Activated naive CD4-positive, alpha-beta T cell (primary cell): ENCODE measurements at regions not wholly inside any gene's neighbourhood (a gene's known extent, or its start where the extent isn't known, plus 50 kb on each side); places are given as distances from the start of the nearest gene placed in this dataset.

ENCODE experiments used
- DNase-seq, 4 experiments: peaks; one replicate each; lab custom pipeline; 2025; lab: John Stamatoyannopoulos, UW

DNA sequence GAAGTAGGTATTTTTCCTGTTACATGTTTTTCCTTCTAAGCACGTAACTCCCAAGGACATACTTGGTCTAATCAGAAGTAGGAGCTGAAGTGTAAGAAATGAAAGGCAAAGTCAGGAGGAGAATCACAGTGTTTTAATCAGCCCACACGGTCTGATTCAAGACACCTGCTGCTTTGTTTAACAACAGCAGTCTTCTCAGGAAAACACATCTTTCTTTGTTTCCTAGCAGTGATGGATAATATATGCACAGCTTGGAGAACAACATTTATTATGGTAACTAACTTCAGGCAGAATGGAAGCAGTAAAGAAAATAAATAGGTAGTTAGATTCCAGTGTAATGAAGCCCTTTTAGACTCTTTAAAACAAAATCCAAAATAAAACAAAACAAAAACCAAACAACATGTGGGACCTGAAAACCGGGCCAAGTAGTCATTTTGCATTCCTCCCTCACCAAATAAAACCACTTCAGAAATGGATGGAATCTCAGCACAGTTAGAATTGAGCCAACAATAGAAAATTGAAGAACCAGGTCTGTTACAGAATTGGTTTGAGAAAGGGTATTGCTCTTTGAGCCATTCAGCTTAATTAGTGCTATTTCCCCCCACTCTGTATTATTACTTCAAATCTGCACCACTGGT lies 61.1 kb upstream of the UGP2 start:
- DNase-seq = no peak

DNA sequence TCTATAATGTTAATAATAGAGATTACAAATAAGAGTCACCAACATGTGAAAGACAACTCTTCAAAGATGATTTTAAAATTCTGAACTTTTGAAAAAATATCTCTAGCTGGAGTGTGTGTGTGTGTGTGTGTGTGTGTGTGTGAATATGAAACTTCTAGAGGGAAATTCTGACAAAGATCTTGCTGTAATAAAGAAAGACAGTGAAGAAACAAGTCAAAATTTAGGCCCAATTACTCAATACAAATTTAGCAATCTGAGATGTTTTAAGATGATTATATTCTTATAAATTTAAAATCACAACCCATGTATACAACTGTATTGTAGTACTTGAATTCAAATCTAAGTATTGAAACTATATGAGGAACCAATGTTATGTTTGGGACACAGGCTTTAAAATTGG lies 57.2 kb upstream of the UGP2 start:
- DNase-seq = no peak

DNA sequence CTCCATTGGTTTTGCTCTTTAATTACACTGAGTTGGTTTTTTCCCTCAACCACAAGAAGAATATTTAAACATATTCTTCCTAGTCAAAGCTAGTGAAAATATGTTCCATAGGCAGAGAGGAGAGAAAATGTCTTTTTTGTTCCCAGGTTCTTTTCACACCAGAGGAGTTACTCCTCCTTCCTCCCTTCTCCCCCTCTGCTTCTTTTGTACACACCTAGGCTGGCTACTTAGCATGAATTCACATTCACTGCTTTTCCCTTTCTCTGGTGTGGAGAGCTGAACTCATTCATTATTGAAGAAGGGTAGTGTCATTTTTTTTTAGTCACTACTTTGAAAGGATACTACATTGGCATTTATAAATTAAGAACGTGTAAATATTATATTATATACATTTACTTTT lies 56.6 kb upstream of the UGP2 start:
- DNase-seq = no peak

DNA sequence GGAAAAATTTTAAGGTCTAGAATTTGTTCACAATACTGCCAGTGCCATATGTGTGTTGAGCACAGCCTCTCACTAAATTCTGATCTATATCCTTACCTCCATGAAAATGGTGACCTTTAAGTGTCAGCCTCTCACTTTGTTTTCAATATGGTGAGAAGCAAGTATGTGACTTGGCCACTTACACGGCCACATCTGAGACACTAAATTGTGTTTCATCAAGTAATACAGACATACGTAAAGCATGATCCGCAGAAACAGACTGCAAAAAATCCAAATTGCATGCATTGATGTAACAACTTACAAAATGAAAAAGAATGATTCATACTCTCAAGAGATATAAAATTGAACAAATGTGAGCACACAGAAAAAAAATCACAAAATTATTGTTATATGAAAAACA lies 55.2 kb upstream of the UGP2 start:
- no peak for DNase-seq

DNA sequence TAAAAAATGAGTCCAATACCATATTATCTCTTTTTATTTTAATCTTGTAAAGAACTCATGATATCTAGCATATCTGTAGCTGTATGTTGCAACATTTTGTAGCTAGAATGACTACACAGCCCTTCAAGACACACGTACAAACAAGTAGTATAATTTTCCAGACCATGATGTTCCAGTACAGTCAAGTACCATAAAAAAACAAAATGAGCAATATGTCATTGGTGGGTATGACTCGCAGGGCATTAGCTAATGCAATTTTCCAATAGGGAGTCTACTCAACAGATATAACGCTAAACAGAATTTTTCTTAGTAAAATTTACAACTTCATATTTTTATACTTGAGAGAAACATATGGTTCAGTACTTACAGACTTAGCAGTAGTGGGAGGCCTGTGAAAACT lies 53.6 kb upstream of the UGP2 start:
- DNase-seq = no peak

DNA sequence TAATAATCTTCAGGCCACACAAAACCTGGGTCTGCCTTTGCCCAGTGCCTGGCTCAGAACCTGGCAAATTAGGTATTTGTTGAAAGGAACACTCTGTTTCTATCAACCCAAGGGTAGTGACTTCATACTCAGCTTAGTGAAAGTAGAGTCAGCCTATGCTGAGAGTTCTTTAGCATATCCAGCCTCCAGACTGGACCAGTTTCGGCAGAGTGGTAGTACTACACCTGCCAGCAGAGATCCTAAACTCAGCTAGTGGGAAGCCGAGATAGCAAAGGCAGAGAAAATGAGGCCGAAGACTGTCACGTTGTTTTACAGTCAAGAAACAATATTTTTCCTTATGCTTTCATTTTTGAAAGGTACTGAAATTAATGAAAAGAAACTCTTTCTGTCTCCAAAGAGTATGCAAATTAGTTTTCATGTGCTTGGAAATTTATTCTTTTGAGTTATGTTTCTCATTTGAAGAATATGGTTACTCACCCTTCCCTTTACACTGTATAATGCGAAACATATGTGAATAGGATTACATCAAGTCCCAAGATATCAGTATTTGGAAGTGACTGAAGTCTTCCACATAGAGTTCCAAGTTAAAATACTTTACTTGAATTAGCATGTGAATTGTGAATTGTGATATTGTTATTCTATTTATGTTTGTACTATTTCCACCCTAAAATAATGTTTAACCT lies 52.2 kb upstream of the UGP2 start:
- DNase-seq = no peak

DNA sequence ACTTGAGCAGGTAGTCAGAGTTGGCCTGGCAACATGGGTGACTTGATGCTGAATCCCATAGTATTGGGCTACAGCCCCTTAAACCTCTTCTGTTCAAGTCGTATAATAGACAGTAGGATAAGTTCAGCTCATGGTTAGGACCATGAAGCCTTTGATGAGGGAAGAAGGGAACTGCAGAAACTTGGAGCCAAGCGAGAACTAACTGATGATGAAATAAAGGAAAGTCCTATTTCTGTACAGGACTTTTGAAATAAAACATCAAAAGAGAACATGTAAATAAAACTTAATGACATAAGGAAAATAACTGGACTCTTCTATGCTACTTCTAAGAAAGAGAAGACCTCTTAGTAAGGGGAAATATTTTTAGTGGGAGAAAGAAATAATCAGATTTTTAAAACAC lies 51.2 kb upstream of the UGP2 start:
- DNase-seq = no peak

DNA sequence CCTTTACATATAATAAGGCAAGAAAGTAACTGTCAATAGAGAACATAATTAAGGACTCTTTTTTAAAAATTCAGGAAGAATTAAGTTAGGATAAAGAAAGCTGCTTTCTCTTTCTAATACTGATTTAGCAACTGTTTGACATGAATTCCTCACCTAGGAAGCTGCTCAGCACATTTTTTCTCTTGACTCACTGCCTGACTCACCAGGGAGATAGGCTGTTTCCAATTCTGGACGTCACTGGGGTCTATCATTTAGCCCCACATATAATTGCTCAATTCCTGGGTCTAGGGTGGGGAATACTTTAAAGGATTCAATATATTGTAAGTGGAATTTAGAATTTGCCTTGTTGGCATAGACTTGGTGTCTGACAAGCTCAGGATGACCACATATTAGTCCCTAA lies 50.8 kb upstream of the UGP2 start:
- DNase-seq = no peak

DNA sequence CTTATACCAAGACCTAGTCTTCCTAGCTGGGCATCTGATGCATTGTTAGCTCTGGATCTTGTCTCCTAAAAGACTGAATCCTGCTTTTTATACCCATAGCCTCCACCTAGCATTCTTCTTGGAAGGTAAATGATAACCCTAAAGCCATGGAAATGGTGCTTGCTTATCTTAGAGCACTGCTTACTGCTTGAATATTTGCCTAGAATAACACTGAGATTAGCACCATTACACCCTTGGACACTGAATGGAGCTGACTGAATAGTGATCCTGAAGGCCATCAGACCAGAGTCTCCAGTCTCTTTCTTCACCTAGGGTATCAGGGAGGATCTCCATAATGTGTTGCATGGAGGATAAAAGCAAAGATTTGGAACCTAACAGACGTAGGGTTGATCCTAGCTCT lies 50.3 kb upstream of the UGP2 start:
- no peak for DNase-seq
